ENCODE measurements at regions not wholly inside any gene's neighbourhood (a gene's known extent, or its start where the extent isn't known, plus 50 kb on each side); places are given as distances from the start of the nearest gene placed in this dataset.
A peak's percentile ranks its signal among the peaks of the same experiment; 100 is the strongest.
"Not testable (repeated sequence)": the region's sequence is repeated elsewhere in the genome, so short reads cannot be mapped to it uniquely, and the experiment has no call there.

DNA sequence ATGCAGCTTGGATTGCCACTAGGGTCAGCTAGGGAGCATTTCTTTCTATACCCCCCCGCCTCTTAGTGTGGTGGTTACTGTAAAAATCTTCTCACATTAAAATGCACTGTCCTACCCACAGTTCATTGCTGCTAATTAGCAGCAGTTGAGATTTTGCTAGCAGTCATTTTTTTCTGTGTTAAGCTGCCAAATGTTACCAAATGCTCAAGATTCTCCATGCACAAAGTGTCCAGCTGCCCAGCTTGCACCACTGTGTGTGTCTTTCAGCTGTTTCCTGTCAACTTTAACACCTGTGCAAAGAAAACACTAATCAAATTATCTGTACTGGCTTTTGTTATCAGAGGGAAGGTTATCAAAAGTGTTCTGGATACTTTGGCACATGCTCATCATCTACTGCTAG, 679.3 kb downstream of the NR4A2 start:
- DNase-seq, result no peak

DNA sequence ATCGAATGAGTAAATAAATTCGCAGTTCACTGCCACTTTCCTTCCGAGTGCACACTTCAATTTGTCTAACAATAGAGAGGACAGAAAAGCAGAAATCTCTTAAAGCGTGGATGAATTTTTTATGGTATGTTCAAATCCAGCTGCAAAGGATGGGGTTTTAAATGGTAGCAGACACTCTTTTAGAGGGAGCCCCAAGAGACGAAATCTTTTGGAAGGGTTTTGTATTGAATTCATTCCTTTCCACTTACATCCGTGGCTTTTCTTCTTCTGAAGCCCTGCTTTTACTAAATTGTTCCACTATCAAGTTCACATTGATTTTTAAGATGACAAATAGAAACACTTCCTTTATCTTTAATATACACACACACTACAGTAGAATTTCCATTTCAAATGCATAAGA, 680.7 kb downstream of the NR4A2 start:
- no peak for DNase-seq

DNA sequence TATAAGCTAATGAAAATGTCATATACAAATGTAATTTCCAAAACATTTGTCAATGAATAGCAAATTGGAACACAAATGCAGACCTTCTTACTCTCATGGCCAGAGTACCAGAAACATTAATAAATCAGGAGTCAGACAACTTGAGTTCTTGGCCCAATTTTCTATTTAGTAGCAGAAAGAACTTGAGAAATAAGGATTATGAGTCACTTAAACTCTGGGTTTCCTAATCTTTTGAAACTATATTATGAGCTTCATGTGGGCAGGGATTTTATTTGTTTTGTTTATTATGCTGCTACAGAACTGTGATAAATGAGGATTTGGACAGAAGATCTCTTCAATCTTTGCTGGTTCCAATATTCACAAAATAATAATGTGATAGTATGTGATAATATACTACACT, 686.7 kb downstream of the NR4A2 start:
- no peak for DNase-seq

DNA sequence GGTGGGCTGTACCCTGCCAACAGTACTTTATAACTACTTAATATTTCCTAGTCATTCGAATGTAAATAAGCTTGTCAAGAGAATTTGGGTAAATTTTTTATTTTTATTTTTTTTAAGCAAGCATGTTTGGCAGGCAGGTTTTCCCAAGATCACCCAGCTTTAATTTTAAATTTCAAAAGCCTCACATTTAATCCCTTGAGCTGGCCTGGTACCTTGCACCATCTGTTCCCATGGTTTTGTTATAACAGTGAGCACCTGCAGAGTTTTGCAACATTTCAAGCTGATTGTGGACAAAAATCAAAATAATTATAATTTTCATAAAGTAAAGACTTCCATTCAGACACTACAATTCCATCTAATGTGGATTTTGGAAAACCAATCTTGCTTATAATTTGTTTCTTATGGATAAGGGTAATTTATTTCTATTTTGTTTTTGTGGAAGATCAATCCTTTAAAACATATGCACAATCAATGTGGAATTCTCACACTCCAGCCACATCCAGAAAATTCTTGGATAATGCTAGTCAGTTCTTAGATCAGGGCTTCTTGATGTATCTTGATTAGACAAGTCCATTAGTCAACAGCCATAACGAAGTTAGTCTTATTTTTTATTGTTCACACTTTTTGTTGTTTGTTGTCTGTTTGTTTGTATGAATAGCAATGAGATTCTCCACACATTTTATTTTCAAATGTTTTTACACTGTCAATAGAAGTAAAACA, 689.3 kb downstream of the NR4A2 start:
- DNase-seq, result peak; percentile 35 to 76

DNA sequence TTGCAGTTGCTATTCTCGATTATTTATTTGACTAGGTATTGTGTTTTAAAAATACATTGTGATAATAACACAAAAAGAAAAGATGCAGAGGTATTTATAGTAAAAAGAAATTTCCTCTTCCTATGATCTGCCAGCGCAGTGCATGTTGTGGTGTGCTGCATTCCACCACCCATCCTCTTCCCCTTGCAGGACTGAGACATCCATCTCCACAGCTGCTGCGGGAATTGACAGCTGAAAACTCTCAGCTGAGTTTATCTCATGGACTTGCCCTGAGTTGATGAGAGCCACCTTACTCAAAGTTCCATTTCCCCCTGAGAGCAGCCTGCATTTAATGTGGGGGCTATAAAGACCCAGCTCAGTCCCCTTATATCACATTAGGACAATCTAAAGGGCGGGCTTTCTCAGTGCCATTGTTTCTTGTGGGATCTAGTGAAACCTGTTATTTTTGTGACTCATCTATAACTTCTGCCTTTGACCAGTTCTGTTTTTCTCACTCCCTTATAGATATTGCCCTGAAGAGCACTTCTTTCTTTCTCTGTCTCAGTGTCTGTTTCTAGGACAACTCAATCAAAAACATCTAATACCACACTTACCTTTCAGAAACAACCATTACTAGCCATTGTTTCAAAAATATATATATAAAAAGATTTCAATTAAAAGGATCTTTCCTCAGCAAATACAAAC, 698.5 kb downstream of the NR4A2 start:
- DNase-seq, result no peak

DNA sequence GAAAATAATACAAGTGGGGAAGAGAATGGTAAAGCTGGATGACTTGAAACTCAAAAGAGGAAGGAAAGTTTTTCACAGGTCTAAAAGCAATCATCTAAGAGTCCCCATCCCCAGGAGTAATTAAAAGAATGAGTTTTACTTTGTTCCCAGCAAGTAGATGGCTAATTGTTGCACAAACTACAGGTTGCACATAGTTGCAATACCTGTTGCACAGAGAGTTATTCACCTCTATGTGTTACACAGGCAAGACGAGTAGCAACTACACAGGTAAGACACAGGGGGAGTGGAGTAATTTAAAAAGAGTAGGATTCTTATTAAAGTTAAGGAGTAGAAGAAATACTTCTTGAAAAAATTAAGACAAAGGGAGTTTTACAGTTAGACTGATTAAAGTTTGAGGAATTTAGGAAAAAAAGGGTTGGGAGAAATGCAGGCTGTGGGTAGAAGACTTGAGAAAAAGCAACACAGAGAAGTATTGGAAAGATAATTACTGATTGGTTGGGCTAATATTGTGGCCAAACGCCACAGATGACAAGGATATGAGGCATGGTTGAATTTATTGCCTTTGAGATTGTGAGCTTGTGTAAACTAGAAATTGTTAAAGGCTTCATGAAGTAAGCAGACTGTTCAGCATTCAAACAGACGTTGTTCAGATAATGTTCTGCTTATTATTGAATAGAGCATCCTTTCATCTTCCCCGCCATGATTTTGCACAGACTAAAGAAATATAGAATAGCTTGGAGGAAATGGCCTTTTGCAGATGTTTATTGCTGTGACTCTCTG, 699.3 kb downstream of the NR4A2 start:
- DNase-seq, result no peak

DNA sequence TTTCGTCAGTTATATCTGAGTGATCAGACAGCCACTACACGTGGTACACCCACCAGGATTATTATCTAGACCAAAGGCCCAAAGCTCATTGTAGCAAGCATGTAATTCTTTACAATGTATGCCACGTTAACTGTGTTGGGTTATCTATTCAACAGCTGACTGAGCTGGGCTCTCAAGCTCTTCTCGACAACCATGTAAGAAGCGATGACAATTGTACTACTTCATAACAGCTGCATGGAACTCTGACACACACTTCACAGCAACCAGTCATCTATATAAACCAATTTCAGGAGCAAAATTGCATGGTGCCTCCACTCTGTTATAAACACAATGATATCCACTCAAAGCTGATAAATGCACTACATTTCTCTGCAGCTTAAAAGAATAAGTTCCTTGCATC, 701.8 kb downstream of the NR4A2 start:
- DNase-seq, result no peak

DNA sequence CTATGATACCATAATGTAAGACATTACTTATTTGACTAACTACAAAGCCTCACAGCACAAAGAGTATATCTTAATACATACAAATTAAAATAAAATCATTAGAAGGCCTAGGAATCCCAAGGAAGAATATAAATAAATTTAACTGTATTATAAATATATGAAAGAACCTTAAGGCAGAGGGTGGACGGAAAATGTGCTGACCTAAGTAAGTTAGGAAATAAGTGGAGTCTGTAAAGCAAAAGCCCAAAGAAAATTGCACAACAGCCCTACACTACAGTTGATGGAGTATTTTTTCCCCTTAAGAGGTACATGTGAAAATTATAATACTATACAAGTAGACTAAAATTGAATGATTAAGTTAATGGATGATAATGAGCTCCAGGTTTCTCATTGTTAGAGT, 710.1 kb downstream of the NR4A2 start:
- DNase-seq, result no peak

DNA sequence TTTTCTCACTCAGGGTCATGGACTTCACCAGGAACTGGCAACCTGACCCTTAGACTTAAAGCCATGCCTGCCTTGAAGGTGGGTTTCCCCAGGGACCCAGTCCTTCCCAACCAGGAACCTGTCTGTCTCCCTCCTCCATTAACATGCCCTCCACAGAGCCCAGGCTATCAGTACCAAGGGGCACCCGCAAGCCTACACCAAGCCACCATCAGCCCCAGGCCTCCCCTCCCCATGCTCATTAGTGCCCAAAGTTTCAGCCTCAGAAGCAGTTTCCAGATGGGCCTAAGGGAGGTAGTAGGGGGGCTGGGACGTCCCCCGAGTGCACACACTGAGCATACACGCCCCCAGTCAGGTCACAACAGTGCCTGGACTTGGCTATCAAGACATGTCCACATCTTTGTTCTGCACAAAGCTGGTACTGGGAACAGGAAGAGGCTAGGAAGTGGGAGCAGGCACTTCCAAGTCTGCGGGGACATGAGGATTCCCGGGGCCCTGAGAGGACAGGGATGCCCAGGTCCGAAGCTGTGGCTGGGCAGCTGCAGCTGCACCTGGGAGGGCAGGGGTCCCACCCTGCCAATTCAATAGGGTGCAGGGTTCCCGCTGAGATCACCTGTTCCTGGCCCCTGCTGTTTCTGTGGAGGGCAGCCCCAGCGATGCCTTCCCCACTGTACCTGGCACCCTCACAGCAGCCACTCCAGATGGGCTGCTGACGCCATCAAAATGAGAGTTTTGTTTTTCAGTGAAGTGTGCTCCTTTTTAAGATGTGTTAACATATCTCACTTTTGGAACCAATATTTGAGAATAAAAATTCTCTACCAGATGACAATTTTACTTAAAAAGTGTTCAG, 731.4 kb downstream of the NR4A2 start:
- no peak for DNase-seq

DNA sequence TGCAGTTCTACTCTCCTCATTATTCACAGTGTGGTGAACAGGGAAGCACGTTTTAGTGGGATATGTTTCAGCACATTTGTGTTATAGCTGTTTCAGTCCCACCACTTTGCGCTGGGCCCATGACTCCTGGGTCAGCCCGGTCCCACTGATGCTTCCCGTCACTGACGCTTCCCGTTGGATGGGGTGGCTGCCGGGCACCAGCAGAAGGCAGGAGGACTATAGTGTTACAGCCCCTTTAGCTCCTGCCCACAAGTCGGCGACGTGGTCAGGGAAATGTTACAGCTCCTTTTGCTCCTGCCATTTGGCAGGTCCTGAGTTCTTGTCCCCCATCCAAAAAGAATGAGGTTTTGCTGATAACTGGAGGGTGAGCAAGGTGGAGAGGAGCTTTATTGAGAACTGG, 732.2 kb downstream of the NR4A2 start:
- no peak for DNase-seq

DNA sequence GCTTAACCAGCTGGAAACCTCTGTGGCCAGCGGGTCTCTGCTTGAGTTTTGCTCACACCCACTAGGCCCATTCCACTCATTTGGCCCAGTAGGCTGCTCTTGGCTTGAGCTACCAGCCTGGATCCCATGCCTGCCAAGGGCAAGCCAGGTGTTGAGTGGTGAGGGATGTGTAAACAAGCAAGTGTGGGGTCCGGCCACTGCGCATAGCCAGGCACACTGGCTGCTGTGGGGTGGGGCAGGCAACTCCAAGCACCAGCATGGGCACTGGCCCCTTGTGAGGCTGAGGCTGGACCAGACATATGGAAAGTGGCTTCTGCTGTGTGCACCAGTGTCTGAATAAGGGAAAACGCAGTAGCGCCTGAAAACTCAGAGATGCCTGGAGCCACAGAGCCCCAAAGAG, 732.7 kb downstream of the NR4A2 start:
- no peak for DNase-seq

DNA sequence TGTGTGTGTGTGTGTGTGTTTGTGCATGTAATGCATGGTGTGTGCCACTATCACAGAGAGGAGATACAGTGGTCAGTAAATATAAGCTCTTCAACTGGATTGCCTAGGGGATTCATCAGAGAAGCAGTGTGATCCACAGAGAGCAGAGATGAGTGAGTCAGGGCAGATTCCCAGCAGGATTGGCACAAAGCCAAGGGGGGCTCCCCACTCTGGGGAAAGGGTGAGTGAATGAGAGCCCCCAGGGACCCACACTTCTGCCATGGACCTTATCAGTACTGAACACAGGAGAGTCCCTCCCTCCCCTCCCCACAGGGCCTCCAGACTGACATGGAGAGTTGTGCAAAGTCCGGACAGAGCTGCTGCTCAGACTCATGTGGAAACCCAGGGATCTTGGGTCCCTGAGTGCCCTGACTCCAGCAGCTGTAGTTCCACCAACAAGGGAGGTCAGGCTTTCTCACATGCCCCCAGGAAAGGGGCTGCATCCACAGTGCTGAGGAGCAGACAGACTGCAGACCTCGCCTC, 748.8 kb downstream of the NR4A2 start:
- no peak for DNase-seq

DNA sequence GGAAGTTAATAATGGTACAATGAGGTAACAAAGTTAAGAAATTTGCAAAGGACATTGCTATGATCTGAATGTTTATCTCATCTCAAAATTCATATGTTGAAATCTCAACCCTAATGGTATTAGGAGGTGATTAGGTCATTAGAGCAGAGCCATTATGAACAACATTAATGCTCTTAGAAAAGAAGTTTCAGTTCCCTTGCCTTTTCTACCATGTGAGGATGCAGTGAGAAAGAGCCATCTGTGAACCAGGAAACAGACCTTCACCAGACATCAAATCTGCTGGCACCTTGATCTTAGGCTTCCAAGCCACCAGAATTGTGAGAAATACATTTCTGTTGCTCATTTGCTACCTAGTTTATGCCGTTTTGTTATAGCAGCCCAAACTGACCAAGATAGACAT, 757.6 kb downstream of the NR4A2 start:
- DNase-seq, result no peak

DNA sequence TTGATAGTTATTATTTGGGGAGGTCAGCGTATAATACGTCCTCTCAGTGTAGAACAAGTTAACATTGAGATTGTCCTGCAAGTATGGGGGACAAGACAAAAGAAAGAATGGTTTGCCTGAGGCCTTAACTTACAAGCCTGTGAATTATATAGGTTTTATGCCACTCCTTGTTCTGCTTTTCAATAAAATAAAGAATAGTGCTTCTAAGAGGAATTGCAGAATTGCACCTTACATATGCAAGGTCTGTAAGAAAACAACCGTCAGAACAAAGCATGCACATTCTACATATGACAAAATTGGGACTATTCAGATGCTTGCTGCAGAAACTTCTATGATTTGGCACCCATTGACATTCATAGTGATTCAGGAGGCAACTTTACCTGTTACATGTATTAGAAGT, 785.0 kb downstream of the NR4A2 start:
- DNase-seq, result no peak

DNA sequence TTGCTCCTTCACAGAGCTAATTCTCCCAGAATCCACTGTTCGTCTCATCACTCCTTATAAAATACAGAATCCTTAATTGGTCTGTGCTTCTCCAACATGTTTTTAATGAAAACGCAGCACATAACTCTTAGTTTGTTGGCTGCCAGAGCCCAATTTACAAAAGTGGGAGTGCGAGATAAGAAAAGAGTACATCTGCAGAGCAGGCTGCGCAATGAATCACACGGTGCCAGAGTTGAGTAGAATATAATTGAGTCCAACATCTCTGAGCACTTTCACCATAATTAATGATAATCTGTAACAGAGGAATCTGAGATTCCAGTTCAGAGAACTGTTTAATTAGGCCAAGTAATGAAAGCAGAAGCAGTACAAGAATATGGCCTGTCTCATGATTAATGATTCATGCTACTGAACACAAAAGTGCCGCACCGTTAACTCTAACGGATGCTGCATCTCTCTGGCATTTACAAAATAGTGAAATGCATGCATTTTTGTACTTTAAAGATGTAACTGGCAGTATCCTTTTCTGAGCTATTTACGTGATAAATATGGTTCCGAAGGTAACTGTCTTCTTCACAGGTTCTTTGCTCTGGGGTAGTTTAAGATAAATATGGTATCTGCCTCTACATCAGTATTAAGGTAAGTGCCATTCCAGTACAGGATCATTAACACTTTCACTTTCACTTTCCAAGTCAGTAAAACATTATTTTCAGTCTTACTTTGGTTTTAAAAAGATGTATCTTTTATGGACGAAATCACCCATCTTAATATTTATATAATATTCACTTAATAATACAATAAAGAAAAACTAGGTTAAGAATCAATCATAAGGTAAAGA, 785.6 kb downstream of the NR4A2 start:
- DNase-seq, result no peak

DNA sequence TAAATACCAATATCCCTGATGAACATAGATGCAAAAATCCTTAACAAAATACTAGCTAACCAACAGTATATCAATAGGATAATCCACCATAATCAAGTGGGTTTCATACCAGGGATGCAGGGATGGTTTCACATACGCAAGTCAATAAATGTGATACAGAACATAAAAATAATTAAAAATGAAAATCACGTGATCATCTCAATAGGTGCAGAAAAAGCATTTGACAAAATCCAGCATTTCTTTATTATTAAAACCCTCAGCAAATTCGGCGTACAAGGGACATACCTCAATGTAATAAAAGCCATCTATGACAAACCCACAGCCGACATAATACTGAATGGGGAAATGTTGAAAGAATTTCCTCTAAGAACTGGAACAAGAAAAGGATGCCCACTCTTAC, 793.5 kb downstream of the NR4A2 start:
- not testable (repeated sequence) for DNase-seq

DNA sequence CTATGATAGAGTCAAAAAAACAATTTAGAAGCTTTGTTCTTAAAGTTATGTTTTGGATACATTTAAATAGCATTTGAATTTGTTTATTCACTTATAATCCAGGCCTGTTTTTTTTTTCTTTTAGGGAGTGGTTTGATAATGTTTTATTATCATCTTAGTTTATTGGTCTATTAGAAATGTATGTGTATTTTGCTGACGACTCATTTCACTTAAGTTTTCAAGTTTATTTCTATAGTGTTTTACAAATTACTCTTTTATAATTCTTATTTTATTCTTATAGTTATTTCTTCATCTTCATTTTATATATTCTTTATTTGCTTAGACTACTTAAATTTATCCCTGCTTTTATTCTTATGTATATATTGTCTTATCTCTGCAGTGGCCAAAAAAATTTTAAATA, 804.5 kb downstream of the NR4A2 start:
- DNase-seq, result no peak

DNA sequence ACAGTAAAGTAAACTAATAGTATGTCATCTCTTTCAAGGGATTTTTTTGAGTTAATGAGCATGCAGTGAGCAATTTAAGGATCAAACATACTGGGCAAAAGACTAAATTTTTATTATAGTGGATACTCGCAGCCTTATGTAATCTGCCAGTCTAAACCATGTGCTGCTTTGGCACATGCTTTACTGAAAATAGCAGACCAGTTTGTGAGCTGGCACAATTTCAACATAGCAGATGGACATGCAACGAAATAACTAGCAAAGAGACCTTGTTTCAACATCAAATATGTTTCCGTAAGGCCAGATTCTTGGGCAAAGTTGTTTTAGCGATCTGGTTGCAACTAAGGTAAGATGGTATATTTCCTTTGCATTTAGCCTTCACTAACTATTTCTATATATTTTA, 807.3 kb downstream of the NR4A2 start:
- peak; percentile 75 to 95 for DNase-seq

DNA sequence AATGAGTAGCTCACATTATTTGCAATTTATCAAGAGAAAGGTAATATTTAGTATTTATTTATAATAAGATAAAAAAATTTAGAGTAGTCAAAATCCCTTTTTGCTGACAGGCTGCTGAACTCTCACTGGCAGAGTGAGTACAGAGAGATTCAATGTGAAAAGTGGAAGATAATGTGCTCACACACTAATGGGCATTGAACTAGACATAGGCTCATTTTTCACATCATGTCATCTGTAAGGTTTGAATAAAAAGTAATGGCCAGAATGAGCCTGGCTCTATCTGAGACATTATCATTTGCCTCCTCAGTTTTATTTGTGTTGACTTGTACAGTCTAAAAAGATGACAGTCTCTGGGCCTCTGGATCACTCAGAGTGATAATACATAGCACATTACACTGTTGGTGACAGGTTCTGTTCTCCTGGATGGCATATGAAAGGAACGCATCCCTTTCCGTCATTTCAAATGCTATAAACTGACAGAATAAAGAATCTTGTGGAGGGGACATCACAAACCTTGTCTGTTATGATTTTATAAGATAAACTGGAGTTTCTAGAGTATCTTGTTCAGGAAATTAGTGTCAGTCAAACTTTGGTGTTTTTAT, 812.9 kb downstream of the NR4A2 start:
- DNase-seq, result no peak

DNA sequence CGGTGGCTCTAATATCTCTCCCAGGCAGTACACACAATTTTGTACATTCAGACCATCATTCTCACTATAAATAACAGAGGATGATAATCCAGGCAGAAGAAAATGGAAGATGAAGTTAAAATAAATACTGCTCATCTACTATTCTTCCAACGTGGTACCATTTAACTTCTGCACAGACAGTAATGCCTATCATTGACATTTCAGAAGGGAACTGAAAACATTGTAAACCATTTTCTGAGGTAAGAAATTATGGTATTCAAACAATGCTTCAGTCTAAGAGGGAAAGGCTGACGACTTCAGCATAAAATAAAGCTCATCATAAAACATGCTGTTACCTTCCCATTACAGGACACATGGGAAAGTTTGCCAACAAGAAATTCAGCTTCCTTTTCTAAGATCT, 814.4 kb downstream of the NR4A2 start:
- DNase-seq, result no peak

DNA sequence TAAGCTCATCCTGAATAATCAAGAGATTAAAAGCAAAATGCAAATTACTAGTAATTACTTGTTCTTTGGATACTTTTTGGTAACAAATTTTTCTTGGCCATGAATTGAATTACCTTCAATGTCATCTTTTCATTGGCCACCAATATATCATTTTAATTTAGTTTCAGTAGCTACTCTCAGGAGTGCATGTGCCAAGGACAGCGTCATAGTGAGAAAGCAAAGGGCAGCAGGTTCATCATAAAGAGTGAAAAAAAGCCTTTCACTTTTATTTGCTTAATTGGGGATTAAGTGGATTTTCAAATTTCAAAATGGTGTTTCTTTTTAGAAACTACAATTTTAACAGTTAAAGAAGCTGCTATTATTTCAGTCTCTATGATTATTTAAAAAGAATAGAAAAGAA, 815.2 kb downstream of the NR4A2 start:
- no peak for DNase-seq

DNA sequence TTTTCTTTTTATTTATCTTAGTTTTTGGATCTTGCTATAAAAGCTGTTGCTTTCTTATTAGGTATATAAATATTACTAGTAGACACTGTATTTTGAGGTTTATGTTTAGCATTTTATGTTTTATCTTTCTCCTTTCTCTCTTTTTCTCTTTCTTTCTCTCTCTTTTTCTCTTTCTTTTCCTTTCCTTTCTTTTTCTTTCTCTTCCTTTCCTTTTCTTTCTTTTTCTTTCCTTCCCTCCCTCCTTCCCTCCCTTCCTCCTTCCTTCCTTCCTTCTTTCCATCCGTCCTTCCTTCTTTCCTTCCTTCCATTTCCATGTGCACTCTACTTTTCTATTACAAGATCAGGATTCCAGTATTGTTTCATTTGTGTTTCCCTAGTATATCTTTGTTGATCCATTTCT, 814.8 kb downstream of the KCNJ3 start:
- DNase-seq, result no peak
